SK-N-SH treated with all-trans-retinoic acid at 6 μM for 48 hours (cell line): ENCODE measurements at regions not wholly inside any gene's neighbourhood (a gene's known extent, or its start where the extent isn't known, plus 50 kb on each side); places are given as distances from the start of the nearest gene placed in this dataset.

Experiments used
- ATAC-seq: fragments of 200-7000 bp; cut with Tn5 transposase; 3 replicates; pipeline ENCODE4 v1.9.1; 2020; ENCODE audit warnings: mild to moderate bottlenecking, moderate library complexity
- ARNTL ChIP-seq: fragments of 450-650 bp; formaldehyde crosslinking; IDR thresholded peaks from 2 replicates; pipeline ENCODE4 v1.5.0; 2020; ENCODE audit warnings: low read depth, mild to moderate bottlenecking, moderate library complexity, borderline replicate concordance
- BACH2 ChIP-seq: fragments of 250-450 bp; sonication (Bioruptor Pico); IDR thresholded peaks from 2 replicates; pipeline ENCODE4 v1.9.0; 2021; ENCODE audit warnings: mild to moderate bottlenecking, borderline replicate concordance
- CREB5 ChIP-seq: fragments of 250-450 bp; sonication (Bioruptor Pico); IDR thresholded peaks from 2 replicates; pipeline ENCODE4 v1.5.1; 2020; ENCODE audit warnings: low read depth, mild to moderate bottlenecking, moderate library complexity
- CSDC2 ChIP-seq: fragments of 250-450 bp; sonication (Bioruptor Pico); IDR thresholded peaks from 2 replicates; pipeline ENCODE4 v1.5.0; 2020; ENCODE audit warnings: mild to moderate bottlenecking, moderate library complexity
- ESRRG ChIP-seq: fragments of 250-450 bp; sonication (Bioruptor Pico); IDR thresholded peaks from 2 replicates; pipeline ENCODE4 v1.6.1; 2021; ENCODE audit warnings: mild to moderate bottlenecking
- GLIS3 ChIP-seq: fragments of 250-450 bp; sonication (Bioruptor Pico); IDR thresholded peaks from 2 replicates; pipeline ENCODE4 v1.5.0; 2020; ENCODE audit warnings: mild to moderate bottlenecking, moderate library complexity
- ISL1 ChIP-seq: fragments of 250-450 bp; sonication (Bioruptor Pico); IDR thresholded peaks from 2 replicates; pipeline ENCODE4 v2.1.2; 2022; ENCODE audit warnings: mild to moderate bottlenecking, moderate library complexity
- OSR1 ChIP-seq: fragments of 250-450 bp; sonication (Bioruptor Pico); IDR thresholded peaks from 2 replicates; pipeline ENCODE4 v1.8.0; 2022; ENCODE audit warnings: moderate library complexity, mild to moderate bottlenecking, inconsistent platforms
- PATZ1 ChIP-seq: fragments of 250-450 bp; sonication (Bioruptor Pico); IDR thresholded peaks from 2 replicates; pipeline ENCODE4 v1.8.0; 2020; ENCODE audit warnings: mild to moderate bottlenecking, moderate library complexity, borderline replicate concordance
- PPARA ChIP-seq: fragments of 250-450 bp; sonication (Bioruptor Pico); IDR thresholded peaks from 2 replicates; pipeline ENCODE4 v1.5.0; 2020; ENCODE audit warnings: mild to moderate bottlenecking, borderline replicate concordance
- RARB ChIP-seq: fragments of 250-450 bp; sonication (Bioruptor Pico); IDR thresholded peaks from 2 replicates; pipeline ENCODE4 v1.8.0; 2021; ENCODE audit warnings: mild to moderate bottlenecking, moderate library complexity
- SNAI2 ChIP-seq: fragments of 250-450 bp; sonication (Bioruptor Pico); IDR thresholded peaks from 2 replicates; pipeline ENCODE4 v1.5.0; 2020; ENCODE audit warnings: mild to moderate bottlenecking, moderate library complexity
- TCF4 ChIP-seq: fragments of 250-450 bp; sonication (Bioruptor Pico); IDR thresholded peaks from 2 replicates; pipeline ENCODE4 v1.8.0; 2021; ENCODE audit warnings: mild to moderate bottlenecking, moderate library complexity, borderline replicate concordance
- TOX ChIP-seq: fragments of 250-450 bp; sonication (Bioruptor Pico); IDR thresholded peaks from 2 replicates; pipeline ENCODE4 v1.8.0; 2021; ENCODE audit warnings: mild to moderate bottlenecking, moderate library complexity, borderline replicate concordance
- ZC3H10 ChIP-seq: fragments of 250-450 bp; sonication (Bioruptor Pico); IDR thresholded peaks from 2 replicates; pipeline ENCODE4 v1.5.1; 2021; ENCODE audit warnings: mild to moderate bottlenecking, moderate library complexity
- ZFP3 ChIP-seq: fragments of 250-450 bp; sonication (Bioruptor Pico); IDR thresholded peaks from 2 replicates; pipeline ENCODE4 v1.5.0; 2020; ENCODE audit warnings: mild to moderate bottlenecking, moderate library complexity
- ZFP30 ChIP-seq: fragments of 450-650 bp; formaldehyde crosslinking; IDR thresholded peaks from 2 replicates; pipeline ENCODE4 v1.5.0; 2022; ENCODE audit warnings: mild to moderate bottlenecking, moderate library complexity
- ZNF565 ChIP-seq: fragments of 450-650 bp; formaldehyde crosslinking; conservative IDR thresholded peaks from 2 replicates; pipeline ENCODE4 v1.5.0; 2020; ENCODE audit warnings: low read depth, mild to moderate bottlenecking, moderate library complexity
- ZNF70 ChIP-seq: fragments of 450-650 bp; formaldehyde crosslinking; IDR thresholded peaks from 2 replicates; pipeline ENCODE4 v1.5.0; 2020; ENCODE audit warnings: mild to moderate bottlenecking, moderate library complexity
- ZNF8 ChIP-seq: fragments of 450-650 bp; formaldehyde crosslinking; IDR thresholded peaks from 2 replicates; pipeline ENCODE4 v1.5.0; 2020; ENCODE audit warnings: mild to moderate bottlenecking, moderate library complexity
- TF ChIP-seq, protein P1 (sequence below): fragments of 250-450 bp; sonication (Bioruptor Pico); IDR thresholded peaks from 2 replicates; pipeline ENCODE4 v1.5.1; 2021; ENCODE audit warnings: mild to moderate bottlenecking, moderate library complexity
- TF ChIP-seq, protein P2 (sequence below): fragments of 250-450 bp; sonication (Bioruptor Pico); IDR thresholded peaks from 2 replicates; pipeline ENCODE4 v1.5.0; 2020; ENCODE audit warnings: mild to moderate bottlenecking, moderate library complexity
- TF ChIP-seq, protein P3 (sequence below): fragments of 250-450 bp; sonication (Bioruptor Pico); IDR thresholded peaks from 2 replicates; pipeline ENCODE4 v1.8.0; 2021; ENCODE audit warnings: low read depth, mild to moderate bottlenecking, moderate library complexity, borderline replicate concordance

GRCh38 chr4:155468282-155468681, 91.5 kb upstream of the MAP9 start:
- no peak for ATAC-seq
- TF ChIP-seq BACH2 (CRISPR knock-in tag) (no peak), SNAI2 (CRISPR knock-in tag) (no peak), ESRRG (no peak)

GRCh38 chr4:155450676-155451075, 73.9 kb upstream of the MAP9 start:
- ATAC-seq, result no peak
- no peak for TF ChIP-seq SNAI2 (CRISPR knock-in tag)
- TF ChIP-seq CREB5 (CRISPR knock-in tag), result no peak
- TF ChIP-seq RARB (CRISPR knock-in tag), result no peak
- no peak for TF ChIP-seq ZNF565 (CRISPR knock-in tag)
- TF ChIP-seq ZFP3 (CRISPR knock-in tag), result no peak
- TF ChIP-seq, protein P1, sequence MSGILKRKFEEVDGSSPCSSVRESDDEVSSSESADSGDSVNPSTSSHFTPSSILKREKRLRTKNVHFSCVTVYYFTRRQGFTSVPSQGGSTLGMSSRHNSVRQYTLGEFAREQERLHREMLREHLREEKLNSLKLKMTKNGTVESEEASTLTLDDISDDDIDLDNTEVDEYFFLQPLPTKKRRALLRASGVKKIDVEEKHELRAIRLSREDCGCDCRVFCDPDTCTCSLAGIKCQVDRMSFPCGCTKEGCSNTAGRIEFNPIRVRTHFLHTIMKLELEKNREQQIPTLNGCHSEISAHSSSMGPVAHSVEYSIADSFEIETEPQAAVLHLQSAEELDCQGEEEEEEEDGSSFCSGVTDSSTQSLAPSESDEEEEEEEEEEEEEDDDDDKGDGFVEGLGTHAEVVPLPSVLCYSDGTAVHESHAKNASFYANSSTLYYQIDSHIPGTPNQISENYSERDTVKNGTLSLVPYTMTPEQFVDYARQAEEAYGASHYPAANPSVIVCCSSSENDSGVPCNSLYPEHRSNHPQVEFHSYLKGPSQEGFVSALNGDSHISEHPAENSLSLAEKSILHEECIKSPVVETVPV, result no peak
- no peak for TF ChIP-seq ZNF70 (CRISPR knock-in tag)
- no peak for TF ChIP-seq GLIS3 (CRISPR knock-in tag)
- TF ChIP-seq ESRRG, result no peak
- TF ChIP-seq PATZ1, result no peak

GRCh38 chr4:155445306-155445705, 68.5 kb upstream of the MAP9 start:
- TF ChIP-seq, protein P2, sequence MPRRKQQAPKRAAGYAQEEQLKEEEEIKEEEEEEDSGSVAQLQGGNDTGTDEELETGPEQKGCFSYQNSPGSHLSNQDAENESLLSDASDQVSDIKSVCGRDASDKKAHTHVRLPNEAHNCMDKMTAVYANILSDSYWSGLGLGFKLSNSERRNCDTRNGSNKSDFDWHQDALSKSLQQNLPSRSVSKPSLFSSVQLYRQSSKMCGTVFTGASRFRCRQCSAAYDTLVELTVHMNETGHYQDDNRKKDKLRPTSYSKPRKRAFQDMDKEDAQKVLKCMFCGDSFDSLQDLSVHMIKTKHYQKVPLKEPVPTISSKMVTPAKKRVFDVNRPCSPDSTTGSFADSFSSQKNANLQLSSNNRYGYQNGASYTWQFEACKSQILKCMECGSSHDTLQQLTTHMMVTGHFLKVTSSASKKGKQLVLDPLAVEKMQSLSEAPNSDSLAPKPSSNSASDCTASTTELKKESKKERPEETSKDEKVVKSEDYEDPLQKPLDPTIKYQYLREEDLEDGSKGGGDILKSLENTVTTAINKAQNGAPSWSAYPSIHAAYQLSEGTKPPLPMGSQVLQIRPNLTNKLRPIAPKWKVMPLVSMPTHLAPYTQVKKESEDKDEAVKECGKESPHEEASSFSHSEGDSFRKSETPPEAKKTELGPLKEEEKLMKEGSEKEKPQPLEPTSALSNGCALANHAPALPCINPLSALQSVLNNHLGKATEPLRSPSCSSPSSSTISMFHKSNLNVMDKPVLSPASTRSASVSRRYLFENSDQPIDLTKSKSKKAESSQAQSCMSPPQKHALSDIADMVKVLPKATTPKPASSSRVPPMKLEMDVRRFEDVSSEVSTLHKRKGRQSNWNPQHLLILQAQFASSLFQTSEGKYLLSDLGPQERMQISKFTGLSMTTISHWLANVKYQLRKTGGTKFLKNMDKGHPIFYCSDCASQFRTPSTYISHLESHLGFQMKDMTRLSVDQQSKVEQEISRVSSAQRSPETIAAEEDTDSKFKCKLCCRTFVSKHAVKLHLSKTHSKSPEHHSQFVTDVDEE, result no peak
- TF ChIP-seq ZNF565 (CRISPR knock-in tag), result no peak
- no peak for TF ChIP-seq ARNTL (CRISPR knock-in tag)
- no peak for TF ChIP-seq CREB5 (CRISPR knock-in tag)
- no peak for TF ChIP-seq PPARA (CRISPR knock-in tag)
- no peak for TF ChIP-seq OSR1 (CRISPR knock-in tag)
- TF ChIP-seq ZFP30, result no peak
- TF ChIP-seq ISL1, result no peak
- TF ChIP-seq ZNF8 (CRISPR knock-in tag), result no peak
- no peak for TF ChIP-seq TOX (CRISPR knock-in tag)
- ATAC-seq, result no peak

GRCh38 chr4:155444721-155445120, 68.0 kb upstream of the MAP9 start:
- ATAC-seq, result no peak
- TF ChIP-seq, protein P3, sequence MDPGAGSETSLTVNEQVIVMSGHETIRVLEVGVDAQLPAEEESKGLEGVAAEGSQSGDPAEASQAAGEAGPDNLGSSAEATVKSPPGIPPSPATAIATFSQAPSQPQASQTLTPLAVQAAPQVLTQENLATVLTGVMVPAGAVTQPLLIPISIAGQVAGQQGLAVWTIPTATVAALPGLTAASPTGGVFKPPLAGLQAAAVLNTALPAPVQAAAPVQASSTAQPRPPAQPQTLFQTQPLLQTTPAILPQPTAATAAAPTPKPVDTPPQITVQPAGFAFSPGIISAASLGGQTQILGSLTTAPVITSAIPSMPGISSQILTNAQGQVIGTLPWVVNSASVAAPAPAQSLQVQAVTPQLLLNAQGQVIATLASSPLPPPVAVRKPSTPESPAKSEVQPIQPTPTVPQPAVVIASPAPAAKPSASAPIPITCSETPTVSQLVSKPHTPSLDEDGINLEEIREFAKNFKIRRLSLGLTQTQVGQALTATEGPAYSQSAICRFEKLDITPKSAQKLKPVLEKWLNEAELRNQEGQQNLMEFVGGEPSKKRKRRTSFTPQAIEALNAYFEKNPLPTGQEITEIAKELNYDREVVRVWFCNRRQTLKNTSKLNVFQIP, result no peak
- no peak for TF ChIP-seq TCF4 (CRISPR knock-in tag)
- no peak for TF ChIP-seq ZC3H10 (CRISPR knock-in tag)
- no peak for TF ChIP-seq PPARA (CRISPR knock-in tag)
- no peak for TF ChIP-seq CSDC2
- TF ChIP-seq GLIS3 (CRISPR knock-in tag), result no peak
- TF ChIP-seq RARB (CRISPR knock-in tag), result no peak
- TF ChIP-seq ZFP30, result no peak
- no peak for TF ChIP-seq ZNF8 (CRISPR knock-in tag)
- TF ChIP-seq ZNF70 (CRISPR knock-in tag), result no peak
- TF ChIP-seq ESRRG, result no peak
- TF ChIP-seq CREB5 (CRISPR knock-in tag), result no peak
